ENCODE measurements at regions not wholly inside any gene's neighbourhood (a gene's known extent, or its start where the extent isn't known, plus 50 kb on each side); places are given as distances from the start of the nearest gene placed in this dataset.

DNA sequence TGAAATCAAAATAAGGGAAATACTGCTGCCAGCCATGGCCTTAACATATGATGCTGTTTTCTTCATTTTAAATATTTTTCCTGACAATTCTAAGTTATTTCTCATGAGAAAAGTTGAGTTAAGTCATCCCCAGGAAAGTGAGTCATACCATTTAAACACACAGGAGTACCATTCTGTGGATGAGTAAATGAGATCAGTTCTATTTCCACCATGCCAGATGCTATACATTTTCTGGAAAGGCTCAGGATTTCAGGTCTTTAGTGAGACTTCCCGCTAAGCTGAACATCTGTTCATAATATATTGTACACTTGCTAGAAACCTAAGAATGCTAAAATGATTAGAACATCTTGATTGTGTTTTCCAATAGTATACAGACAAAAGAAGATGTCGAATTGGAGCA, 256.2 kb upstream of the MANEA start:
- TF ChIP-seq, protein P1, sequence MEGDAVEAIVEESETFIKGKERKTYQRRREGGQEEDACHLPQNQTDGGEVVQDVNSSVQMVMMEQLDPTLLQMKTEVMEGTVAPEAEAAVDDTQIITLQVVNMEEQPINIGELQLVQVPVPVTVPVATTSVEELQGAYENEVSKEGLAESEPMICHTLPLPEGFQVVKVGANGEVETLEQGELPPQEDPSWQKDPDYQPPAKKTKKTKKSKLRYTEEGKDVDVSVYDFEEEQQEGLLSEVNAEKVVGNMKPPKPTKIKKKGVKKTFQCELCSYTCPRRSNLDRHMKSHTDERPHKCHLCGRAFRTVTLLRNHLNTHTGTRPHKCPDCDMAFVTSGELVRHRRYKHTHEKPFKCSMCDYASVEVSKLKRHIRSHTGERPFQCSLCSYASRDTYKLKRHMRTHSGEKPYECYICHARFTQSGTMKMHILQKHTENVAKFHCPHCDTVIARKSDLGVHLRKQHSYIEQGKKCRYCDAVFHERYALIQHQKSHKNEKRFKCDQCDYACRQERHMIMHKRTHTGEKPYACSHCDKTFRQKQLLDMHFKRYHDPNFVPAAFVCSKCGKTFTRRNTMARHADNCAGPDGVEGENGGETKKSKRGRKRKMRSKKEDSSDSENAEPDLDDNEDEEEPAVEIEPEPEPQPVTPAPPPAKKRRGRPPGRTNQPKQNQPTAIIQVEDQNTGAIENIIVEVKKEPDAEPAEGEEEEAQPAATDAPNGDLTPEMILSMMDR (IDR thresholded peaks at IDR 0.05): no peak
- TF ChIP-seq POLR2A (IDR thresholded peaks at IDR 0.05): no peak

Data from lower leg skin (tissue), 3 donors.